ENCODE measurements at regions not wholly inside any gene's neighbourhood (a gene's known extent, or its start where the extent isn't known, plus 50 kb on each side); places are given as distances from the start of the nearest gene placed in this dataset.
A peak's percentile ranks its signal among the peaks of the same experiment; 100 is the strongest.

GRCh38 chr12:17215759-17216570, 610.0 kb upstream of the LMO3 start:
- H3K4me3 ChIP-seq (ENCODE audit: low read depth, low read length): no peak overlapping the region
- H3K36me3 ChIP-seq (ENCODE audit: control insufficient read depth, insufficient read depth, low read length): no peaks in the 10 kb centered on the region
- FAIRE-seq (no peak), DNase-seq (ENCODE audit: low read depth) (no peak)
- no peaks in the 10 kb centered on the region for H3K27me3 ChIP-seq (ENCODE audit: control insufficient read depth, insufficient read depth, low read length)
- TF ChIP-seq CTCF (IDR thresholded peaks at IDR 0.05; ENCODE audit: insufficient read depth, low read length, severe bottlenecking): peak; percentile 4

GRCh38 chr12:17214929-17215328, 609.0 kb upstream of the LMO3 start:
- H3K4me3 ChIP-seq (ENCODE audit: low read depth, low read length): no peak overlapping the region
- no peak for DNase-seq (ENCODE audit: low read depth)
- H3K27me3 ChIP-seq (ENCODE audit: control insufficient read depth, insufficient read depth, low read length): no peaks in the 10 kb centered on the region
- no peak for TF ChIP-seq CTCF (IDR thresholded peaks at IDR 0.05; ENCODE audit: insufficient read depth, low read length, severe bottlenecking)
- no peak for FAIRE-seq
- no peaks in the 10 kb centered on the region for H3K36me3 ChIP-seq (ENCODE audit: control insufficient read depth, insufficient read depth, low read length)

- DNase-seq (ENCODE audit: low read depth): no peak
- H3K4me3 ChIP-seq (ENCODE audit: low read depth, low read length): no peak overlapping the region
- no peaks in the 10 kb centered on the region for H3K36me3 ChIP-seq (ENCODE audit: control insufficient read depth, insufficient read depth, low read length)
- H3K27me3 ChIP-seq (ENCODE audit: control insufficient read depth, insufficient read depth, low read length): no peaks in the 10 kb centered on the region
- FAIRE-seq: no peak
- no peak for TF ChIP-seq CTCF (IDR thresholded peaks at IDR 0.05; ENCODE audit: insufficient read depth, low read length, severe bottlenecking)
These were observed 600.6 kb upstream of the LMO3 start for GRCh38 chr12:17206553-17206952.

GRCh38 chr12:17204289-17205054, 598.5 kb upstream of the LMO3 start:
- Histone ChIP-seq H3K27me3 (ENCODE audit: control insufficient read depth, insufficient read depth, low read length) (no peaks in the 10 kb centered on the region), H3K36me3 (ENCODE audit: control insufficient read depth, insufficient read depth, low read length) (no peaks in the 10 kb centered on the region), H3K4me3 (ENCODE audit: low read depth, low read length) (no peak overlapping the region)
- no peak for TF ChIP-seq CTCF (IDR thresholded peaks at IDR 0.05; ENCODE audit: insufficient read depth, low read length, severe bottlenecking)
- FAIRE-seq (no peak), DNase-seq (ENCODE audit: low read depth) (no peak)

GRCh38 chr12:17203497-17203896, 597.5 kb upstream of the LMO3 start:
- Histone ChIP-seq H3K27me3 (ENCODE audit: control insufficient read depth, insufficient read depth, low read length) (no peaks in the 10 kb centered on the region), H3K36me3 (ENCODE audit: control insufficient read depth, insufficient read depth, low read length) (no peaks in the 10 kb centered on the region), H3K4me3 (ENCODE audit: low read depth, low read length) (no peak overlapping the region)
- no peak for TF ChIP-seq CTCF (IDR thresholded peaks at IDR 0.05; ENCODE audit: insufficient read depth, low read length, severe bottlenecking)
- DNase-seq (ENCODE audit: low read depth) (no peak), FAIRE-seq (no peak)

Data from bronchial epithelial cell (primary cell).